ENCODE measurements at regions not wholly inside any gene's neighbourhood (a gene's known extent, or its start where the extent isn't known, plus 50 kb on each side); places are given as distances from the start of the nearest gene placed in this dataset.
"Not testable (repeated sequence)": the region's sequence is repeated elsewhere in the genome, so short reads cannot be mapped to it uniquely, and the experiment has no call there.

- intact Hi-C loops (cut with micrococcal nuclease): loop anchor here (5.0 to 10.0 kb wide), 3 partner anchors 52 to 325 kb away; no protein-coding TSS in a partner anchor
- Mint-ChIP-seq H3K9me3 (no peaks in the 10 kb centered on the region), H3K27me3 (no peaks in the 10 kb centered on the region), H3K36me3 (ENCODE audit: low read depth) (peaks cover 27% of the 10 kb centered on the region), H3K27ac (no peak overlapping the region), H3K4me1 (ENCODE audit: low read depth) (peaks cover 30% of the 10 kb centered on the region), H3K4me3 (no peak overlapping the region)
Observed at GRCh38 chr22:25447067-25447685, 117.3 kb upstream of the GRK3 start.

- peak overlapping the region; percentile 91 for H3K4me3 Mint-ChIP-seq
- H3K36me3 Mint-ChIP-seq (ENCODE audit: low read depth): peaks cover 32% of the 10 kb centered on the region
- H3K27ac Mint-ChIP-seq: peak overlapping the region; percentile 83
- intact Hi-C loops (cut with micrococcal nuclease): loop anchor here (5.0 to 10.0 kb wide), 3 partner anchors 53 to 324 kb away; no protein-coding TSS in a partner anchor
- H3K9me3 Mint-ChIP-seq: no peaks in the 10 kb centered on the region
- peaks cover 37% of the 10 kb centered on the region for H3K4me1 Mint-ChIP-seq (ENCODE audit: low read depth)
- no peaks in the 10 kb centered on the region for H3K27me3 Mint-ChIP-seq
Observed at GRCh38 chr22:25447686-25448434, 116.6 kb upstream of the GRK3 start.

GRCh38 chr22:25448435-25449051 is 115.9 kb upstream of the GRK3 start:
- Mint-ChIP-seq H3K9me3 (no peaks in the 10 kb centered on the region), H3K4me1 (ENCODE audit: low read depth) (peaks cover 39% of the 10 kb centered on the region), H3K4me3 (peak overlapping the region; percentile 91), H3K36me3 (ENCODE audit: low read depth) (peaks cover 39% of the 10 kb centered on the region), H3K27ac (peak overlapping the region; percentile 83), H3K27me3 (no peaks in the 10 kb centered on the region)
- intact Hi-C loops (cut with micrococcal nuclease): loop anchor here (5.0 to 10.0 kb wide), 3 partner anchors 54 to 324 kb away; no protein-coding TSS in a partner anchor

- H3K4me1 Mint-ChIP-seq (ENCODE audit: low read depth): peaks cover 39% of the 10 kb centered on the region
- peak overlapping the region; percentile 83 for H3K27ac Mint-ChIP-seq
- no peaks in the 10 kb centered on the region for H3K9me3 Mint-ChIP-seq
- no peaks in the 10 kb centered on the region for H3K27me3 Mint-ChIP-seq
- peak overlapping the region; percentile 91 for H3K4me3 Mint-ChIP-seq
- peaks cover 52% of the 10 kb centered on the region for H3K36me3 Mint-ChIP-seq (ENCODE audit: low read depth)
- intact Hi-C loops (cut with micrococcal nuclease): loop anchor here (5.0 to 10.0 kb wide), 3 partner anchors 55 to 322 kb away; no protein-coding TSS in a partner anchor
Observed at GRCh38 chr22:25449781-25450317, 114.6 kb upstream of the GRK3 start.

GRCh38 chr22:25451480-25452114 is 112.9 kb upstream of the GRK3 start:
- Mint-ChIP-seq H3K4me3 (no peak overlapping the region), H3K36me3 (ENCODE audit: low read depth) (peaks cover 67% of the 10 kb centered on the region), H3K27ac (peak overlapping the region; percentile 40), H3K27me3 (no peaks in the 10 kb centered on the region), H3K9me3 (no peaks in the 10 kb centered on the region), H3K4me1 (ENCODE audit: low read depth) (peaks cover 39% of the 10 kb centered on the region)
- intact Hi-C loops (cut with micrococcal nuclease): no loop called here

- H3K4me1 Mint-ChIP-seq (ENCODE audit: low read depth): peaks cover 39% of the 10 kb centered on the region
Observed at GRCh38 chr22:25452116-25452700, 112.3 kb upstream of the GRK3 start.

GRCh38 chr22:25453058-25453457 is 111.4 kb upstream of the GRK3 start:
- intact Hi-C loops (cut with micrococcal nuclease): no loop called here
- Mint-ChIP-seq H3K27me3 (no peaks in the 10 kb centered on the region), H3K36me3 (ENCODE audit: low read depth) (peaks cover 77% of the 10 kb centered on the region), H3K4me3 (no peak overlapping the region), H3K9me3 (no peaks in the 10 kb centered on the region), H3K4me1 (ENCODE audit: low read depth) (peaks cover 39% of the 10 kb centered on the region), H3K27ac (peak overlapping the region; percentile 16)

More at GRCh38 chr22:25452116-25452700, 112.3 kb upstream of the GRK3 start:
- no peaks in the 10 kb centered on the region for H3K9me3 Mint-ChIP-seq
- H3K27ac Mint-ChIP-seq: peak overlapping the region; percentile 16
- no peak overlapping the region for H3K4me3 Mint-ChIP-seq
- intact Hi-C loops (cut with micrococcal nuclease): no loop called here
- peaks cover 72% of the 10 kb centered on the region for H3K36me3 Mint-ChIP-seq (ENCODE audit: low read depth)
- no peaks in the 10 kb centered on the region for H3K27me3 Mint-ChIP-seq

GRCh38 chr22:25453557-25453956 is 110.9 kb upstream of the GRK3 start:
- H3K27ac Mint-ChIP-seq: peak overlapping the region; percentile 17
- no peaks in the 10 kb centered on the region for H3K27me3 Mint-ChIP-seq
- peaks cover 79% of the 10 kb centered on the region for H3K36me3 Mint-ChIP-seq (ENCODE audit: low read depth)
- no peak overlapping the region for H3K4me3 Mint-ChIP-seq
- H3K9me3 Mint-ChIP-seq: no peaks in the 10 kb centered on the region
- intact Hi-C loops (cut with micrococcal nuclease): no loop called here
- H3K4me1 Mint-ChIP-seq (ENCODE audit: low read depth): peaks cover 39% of the 10 kb centered on the region

- intact Hi-C loops (cut with micrococcal nuclease); H3K27me3 Mint-ChIP-seq; H3K4me3 Mint-ChIP-seq; H3K9me3 Mint-ChIP-seq; H3K27ac Mint-ChIP-seq: not testable (repeated sequence)
- peaks cover 15% of the 10 kb centered on the region for H3K4me1 Mint-ChIP-seq (ENCODE audit: low read depth)
- H3K36me3 Mint-ChIP-seq (ENCODE audit: low read depth): peaks cover 91% of the 10 kb centered on the region
Observed at GRCh38 chr22:25456300-25457043, 108.0 kb upstream of the GRK3 start.

- intact Hi-C loops (cut with micrococcal nuclease); H3K9me3 Mint-ChIP-seq; H3K4me3 Mint-ChIP-seq; H3K27ac Mint-ChIP-seq; H3K27me3 Mint-ChIP-seq; H3K4me1 Mint-ChIP-seq (ENCODE audit: low read depth): not testable (repeated sequence)
- peaks cover 95% of the 10 kb centered on the region for H3K36me3 Mint-ChIP-seq (ENCODE audit: low read depth)
Observed at GRCh38 chr22:25458631-25459030, 105.8 kb upstream of the GRK3 start.

- H3K27ac Mint-ChIP-seq; H3K27me3 Mint-ChIP-seq; H3K4me3 Mint-ChIP-seq; H3K9me3 Mint-ChIP-seq; intact Hi-C loops (cut with micrococcal nuclease): not testable (repeated sequence)
- Mint-ChIP-seq H3K36me3 (ENCODE audit: low read depth) (peaks cover 82% of the 10 kb centered on the region), H3K4me1 (ENCODE audit: low read depth) (peaks cover 11% of the 10 kb centered on the region)
Observed at GRCh38 chr22:25460682-25461081, 103.8 kb upstream of the GRK3 start.

GRCh38 chr22:25461301-25461700 is 103.2 kb upstream of the GRK3 start:
- H3K9me3 Mint-ChIP-seq: no peaks in the 10 kb centered on the region
- no peaks in the 10 kb centered on the region for H3K27me3 Mint-ChIP-seq
- H3K36me3 Mint-ChIP-seq (ENCODE audit: low read depth): peaks cover 82% of the 10 kb centered on the region
- H3K4me3 Mint-ChIP-seq: no peak overlapping the region
- intact Hi-C loops (cut with micrococcal nuclease): no loop called here
- H3K4me1 Mint-ChIP-seq (ENCODE audit: low read depth): peaks cover 17% of the 10 kb centered on the region
- H3K27ac Mint-ChIP-seq: no peak overlapping the region

Data from dendritic cell treated with granulocyte-macrophage colony-stimulating factor and Interleukin-4, amounts not matched to agents 40 ng/mL and 50 ng/mL, for 4 days (primary cell).